Testis (tissue), 2 donors: ENCODE measurements at regions not wholly inside any gene's neighbourhood (a gene's known extent, or its start where the extent isn't known, plus 50 kb on each side); places are given as distances from the start of the nearest gene placed in this dataset.

Source experiments
- CTCF ChIP-seq, 3 experiments: fragments of 450-650 bp in 2 of 3; fragments of 200-600 bp in 1 of 3; sonication (generic) in 1 of 3; IDR thresholded peaks; one replicate each; pipeline ENCODE4 v1.5.1; 2016 to 2019; ENCODE audit warnings: antibody characterized with exemption in 3 of 3, mild to moderate bottlenecking in 2 of 3, moderate library complexity in 1 of 3
- POLR2A ChIP-seq: fragments of 450-650 bp; IDR thresholded peaks from one replicate; pipeline ENCODE4 v1.6.1; 2017; ENCODE audit warnings: antibody characterized with exemption, mild to moderate bottlenecking, moderate library complexity

GRCh38 chr14:83611491-83611890, 1918.5 kb upstream of the FLRT2 start:
- no peak for TF ChIP-seq POLR2A
- no peak for TF ChIP-seq CTCF (IDR thresholded peaks at IDR 0.05)
